Activated naive CD4-positive, alpha-beta T cell treated with anti-CD3 and anti-CD28 coated beads for 36 hours (primary cell): ENCODE measurements at regions not wholly inside any gene's neighbourhood (a gene's known extent, or its start where the extent isn't known, plus 50 kb on each side); places are given as distances from the start of the nearest gene placed in this dataset.

Source experiments
- CTCF ChIA-PET: fragments of 350-600 bp; sonication (Branson Sonifier 250); formaldehyde crosslinking; loops from one replicate; lab custom pipeline; 2021; ENCODE audit warnings: antibody characterized with exemption; lab: Charles Lee
- DNase-seq: peaks from one replicate; pipeline ENCODE4 v3.0.0-alpha.2; 2020
- H3K27ac Mint-ChIP-seq: one replicate; pipeline ENCODE4 v1.8.0; 2021; ENCODE audit warnings: mild to moderate bottlenecking, mixed read lengths
- H3K27me3 Mint-ChIP-seq: one replicate; pipeline ENCODE4 v1.8.0; 2021; ENCODE audit warnings: low read depth, mixed read lengths
- H3K36me3 Mint-ChIP-seq: one replicate; pipeline ENCODE4 v1.8.0; 2021; ENCODE audit warnings: low read depth, mixed read lengths
- H3K4me1 Mint-ChIP-seq: one replicate; pipeline ENCODE4 v1.8.0; 2021; ENCODE audit warnings: low read depth, mixed read lengths
- H3K4me3 Mint-ChIP-seq: one replicate; pipeline ENCODE4 v1.8.0; 2021; ENCODE audit warnings: mild to moderate bottlenecking, moderate library complexity, mixed read lengths
- H3K9me3 Mint-ChIP-seq: one replicate; pipeline ENCODE4 v1.8.0; 2021; ENCODE audit warnings: mixed read lengths
- intact Hi-C: fragments of 100-400 bp; cut with micrococcal nuclease; formaldehyde crosslinking; loops from one replicate; pipeline ENCODE4 v1.15.1; 2023

- no peaks in the 10 kb centered on the region for H3K27me3 Mint-ChIP-seq
- CTCF ChIA-PET = no interaction called here
- intact Hi-C loops = no loop called here
- DNase-seq = no peak
- no peaks in the 10 kb centered on the region for H3K9me3 Mint-ChIP-seq
- no peaks in the 10 kb centered on the region for H3K4me1 Mint-ChIP-seq
- H3K4me3 Mint-ChIP-seq = no peak overlapping the region
- H3K27ac Mint-ChIP-seq = no peak overlapping the region
- H3K36me3 Mint-ChIP-seq = no peaks in the 10 kb centered on the region
Observed at GRCh38 chr5:135237748-135238103, 161.3 kb downstream of the MACROH2A1 start.

- intact Hi-C loops = no loop called here
- Mint-ChIP-seq H3K4me1 (no peaks in the 10 kb centered on the region), H3K36me3 (no peaks in the 10 kb centered on the region), H3K27me3 (no peaks in the 10 kb centered on the region), H3K9me3 (no peaks in the 10 kb centered on the region), H3K4me3 (no peak overlapping the region), H3K27ac (no peak overlapping the region)
- DNase-seq = no peak
- CTCF ChIA-PET = no interaction called here
Observed at GRCh38 chr5:135236908-135237747, 161.9 kb downstream of the MACROH2A1 start.

GRCh38 chr5:135236228-135236907 is 162.7 kb downstream of the MACROH2A1 start:
- Mint-ChIP-seq H3K36me3 (no peaks in the 10 kb centered on the region), H3K27me3 (no peaks in the 10 kb centered on the region), H3K27ac (no peak overlapping the region), H3K4me1 (no peaks in the 10 kb centered on the region), H3K9me3 (no peaks in the 10 kb centered on the region), H3K4me3 (no peak overlapping the region)
- CTCF ChIA-PET = no interaction called here
- DNase-seq = no peak
- intact Hi-C loops = no loop called here

DNA sequence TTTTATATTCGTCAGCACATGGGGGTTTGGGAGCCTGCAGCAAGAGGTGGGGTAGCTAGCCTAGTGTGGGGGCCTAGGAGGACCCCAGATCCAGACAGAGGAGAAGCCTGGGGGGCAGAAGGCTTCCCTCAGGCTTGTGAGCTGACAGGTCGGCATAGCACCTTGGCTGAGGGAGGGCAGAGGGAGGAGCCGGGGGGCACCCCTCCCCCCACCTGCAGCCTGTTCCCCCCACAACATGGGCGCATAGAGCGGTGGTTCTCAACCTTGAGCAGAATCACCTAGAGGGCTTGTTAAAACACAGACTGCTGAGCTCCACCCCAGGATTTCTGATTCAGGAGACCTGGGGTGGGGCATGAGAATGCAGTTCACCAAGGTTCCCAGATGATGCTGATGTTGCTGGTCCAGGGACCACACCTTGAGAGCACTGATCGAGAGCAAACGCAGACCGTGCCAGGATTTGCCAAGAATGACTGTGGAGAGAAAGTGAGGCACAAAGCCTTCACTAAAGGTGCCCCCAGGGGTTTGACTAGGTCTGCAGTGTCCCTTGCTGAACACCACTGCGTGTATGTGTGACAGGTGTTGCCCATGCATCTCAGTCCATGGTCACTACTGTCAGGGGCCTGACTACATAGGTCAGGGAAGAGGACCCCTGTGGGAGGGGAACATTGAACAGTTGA is 163.3 kb downstream of the MACROH2A1 start:
- no peaks in the 10 kb centered on the region for H3K27me3 Mint-ChIP-seq
- no peak for DNase-seq
- no peaks in the 10 kb centered on the region for H3K36me3 Mint-ChIP-seq
- H3K27ac Mint-ChIP-seq = no peak overlapping the region
- H3K9me3 Mint-ChIP-seq = no peaks in the 10 kb centered on the region
- no peaks in the 10 kb centered on the region for H3K4me1 Mint-ChIP-seq
- CTCF ChIA-PET = no interaction called here
- intact Hi-C loops = no loop called here
- no peak overlapping the region for H3K4me3 Mint-ChIP-seq

- Mint-ChIP-seq H3K27me3 (no peaks in the 10 kb centered on the region), H3K4me3 (no peak overlapping the region), H3K27ac (no peak overlapping the region), H3K9me3 (no peaks in the 10 kb centered on the region), H3K36me3 (no peaks in the 10 kb centered on the region), H3K4me1 (no peaks in the 10 kb centered on the region)
- CTCF ChIA-PET = no interaction called here
- no peak for DNase-seq
- intact Hi-C loops = no loop called here
Observed at GRCh38 chr5:135234666-135235401, 164.2 kb downstream of the MACROH2A1 start.

GRCh38 chr5:135234242-135234641 is 164.8 kb downstream of the MACROH2A1 start:
- Mint-ChIP-seq H3K36me3 (no peaks in the 10 kb centered on the region), H3K4me3 (no peak overlapping the region), H3K27me3 (no peaks in the 10 kb centered on the region), H3K9me3 (no peaks in the 10 kb centered on the region), H3K27ac (no peak overlapping the region), H3K4me1 (no peaks in the 10 kb centered on the region)
- intact Hi-C loops = no loop called here
- no peak for DNase-seq
- CTCF ChIA-PET = no interaction called here

GRCh38 chr5:135233477-135233876 is 165.6 kb downstream of the MACROH2A1 start:
- no peak for DNase-seq
- Mint-ChIP-seq H3K4me1 (no peaks in the 10 kb centered on the region), H3K27me3 (no peaks in the 10 kb centered on the region), H3K36me3 (no peaks in the 10 kb centered on the region), H3K4me3 (no peak overlapping the region), H3K9me3 (no peaks in the 10 kb centered on the region), H3K27ac (no peak overlapping the region)
- intact Hi-C loops = no loop called here
- CTCF ChIA-PET = no interaction called here

DNA sequence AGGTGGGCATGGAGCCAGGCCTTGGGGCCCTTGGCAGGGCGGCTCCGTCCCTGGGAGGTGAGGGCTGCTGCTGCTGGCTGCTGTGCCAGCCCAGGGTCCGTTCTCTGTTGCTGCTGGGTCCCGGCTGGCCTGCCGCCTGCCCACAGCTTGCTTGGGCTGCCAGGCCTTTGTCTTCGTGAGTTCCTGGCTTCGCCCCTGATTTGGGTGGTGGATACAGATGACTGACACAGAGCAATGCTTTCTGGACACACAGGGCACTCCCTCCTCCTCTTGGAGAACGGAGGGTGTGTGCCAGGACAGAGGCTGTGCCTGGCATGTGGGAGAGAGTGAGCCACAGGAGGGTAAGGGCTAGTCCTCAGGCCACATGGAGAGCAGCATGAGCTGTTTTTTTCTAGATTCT is 166.1 kb downstream of the MACROH2A1 start:
- intact Hi-C loops = no loop called here
- Mint-ChIP-seq H3K4me3 (no peak overlapping the region), H3K4me1 (no peaks in the 10 kb centered on the region), H3K36me3 (no peaks in the 10 kb centered on the region), H3K27ac (no peak overlapping the region), H3K27me3 (no peaks in the 10 kb centered on the region), H3K9me3 (no peaks in the 10 kb centered on the region)
- no peak for DNase-seq
- CTCF ChIA-PET = interaction anchor here (1.0 kb wide), 1 partner anchor 9 kb away, joined by 3 read pairs; no protein-coding TSS in a partner anchor

GRCh38 chr5:135231289-135231688 is 167.7 kb downstream of the MACROH2A1 start:
- CTCF ChIA-PET = no interaction called here
- H3K27ac Mint-ChIP-seq = no peak overlapping the region
- DNase-seq = no peak
- no peaks in the 10 kb centered on the region for H3K27me3 Mint-ChIP-seq
- no peaks in the 10 kb centered on the region for H3K4me1 Mint-ChIP-seq
- intact Hi-C loops = no loop called here
- H3K9me3 Mint-ChIP-seq = no peaks in the 10 kb centered on the region
- no peaks in the 10 kb centered on the region for H3K36me3 Mint-ChIP-seq
- no peak overlapping the region for H3K4me3 Mint-ChIP-seq

GRCh38 chr5:135230251-135230925 is 168.6 kb downstream of the MACROH2A1 start:
- no peaks in the 10 kb centered on the region for H3K36me3 Mint-ChIP-seq
- H3K9me3 Mint-ChIP-seq = no peaks in the 10 kb centered on the region
- DNase-seq = no peak
- CTCF ChIA-PET = no interaction called here
- H3K4me3 Mint-ChIP-seq = no peak overlapping the region
- intact Hi-C loops = no loop called here
- H3K27me3 Mint-ChIP-seq = no peaks in the 10 kb centered on the region
- H3K4me1 Mint-ChIP-seq = no peaks in the 10 kb centered on the region
- H3K27ac Mint-ChIP-seq = no peak overlapping the region

GRCh38 chr5:135229679-135230132 is 169.3 kb downstream of the MACROH2A1 start:
- H3K27me3 Mint-ChIP-seq = no peaks in the 10 kb centered on the region
- CTCF ChIA-PET = no interaction called here
- no peaks in the 10 kb centered on the region for H3K4me1 Mint-ChIP-seq
- DNase-seq = no peak
- H3K36me3 Mint-ChIP-seq = no peaks in the 10 kb centered on the region
- intact Hi-C loops = no loop called here
- no peak overlapping the region for H3K4me3 Mint-ChIP-seq
- H3K27ac Mint-ChIP-seq = no peak overlapping the region
- no peaks in the 10 kb centered on the region for H3K9me3 Mint-ChIP-seq

GRCh38 chr5:135229122-135229521 is 169.9 kb downstream of the MACROH2A1 start:
- Mint-ChIP-seq H3K27ac (no peak overlapping the region), H3K36me3 (no peaks in the 10 kb centered on the region), H3K27me3 (no peaks in the 10 kb centered on the region), H3K4me3 (no peak overlapping the region), H3K9me3 (no peaks in the 10 kb centered on the region), H3K4me1 (no peaks in the 10 kb centered on the region)
- intact Hi-C loops = no loop called here
- DNase-seq = no peak
- CTCF ChIA-PET = no interaction called here
